Stimulated activated naive CD4-positive, alpha-beta T cell (primary cell): ENCODE measurements at regions not wholly inside any gene's neighbourhood (a gene's known extent, or its start where the extent isn't known, plus 50 kb on each side); places are given as distances from the start of the nearest gene placed in this dataset.
"Not testable (repeated sequence)": the region's sequence is repeated elsewhere in the genome, so short reads cannot be mapped to it uniquely, and the experiment has no call there.

Experiments
- DNase-seq, 6 experiments: peaks; one replicate each; lab custom pipeline; 2025; lab: John Stamatoyannopoulos, UW

DNA sequence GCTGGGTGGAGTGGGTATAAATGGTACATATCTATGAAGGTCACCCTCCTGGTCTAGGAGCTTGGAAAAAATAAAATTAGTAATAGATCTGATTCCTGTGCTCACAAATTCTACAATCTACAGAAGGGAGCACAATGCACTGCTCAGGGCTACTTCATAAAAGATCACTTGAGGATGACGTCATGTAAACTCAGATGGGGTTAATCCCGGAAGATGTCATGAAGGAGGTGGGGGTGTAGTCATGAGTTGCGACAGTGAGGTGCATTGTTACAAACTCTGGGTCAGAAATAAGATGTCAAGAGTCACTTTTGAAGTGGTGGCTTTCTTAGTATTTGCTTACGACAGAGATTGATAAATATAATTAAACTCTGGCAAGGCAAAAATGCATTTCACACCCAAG lies 68.2 kb downstream of the LHX9 start:
- no peak for DNase-seq

DNA sequence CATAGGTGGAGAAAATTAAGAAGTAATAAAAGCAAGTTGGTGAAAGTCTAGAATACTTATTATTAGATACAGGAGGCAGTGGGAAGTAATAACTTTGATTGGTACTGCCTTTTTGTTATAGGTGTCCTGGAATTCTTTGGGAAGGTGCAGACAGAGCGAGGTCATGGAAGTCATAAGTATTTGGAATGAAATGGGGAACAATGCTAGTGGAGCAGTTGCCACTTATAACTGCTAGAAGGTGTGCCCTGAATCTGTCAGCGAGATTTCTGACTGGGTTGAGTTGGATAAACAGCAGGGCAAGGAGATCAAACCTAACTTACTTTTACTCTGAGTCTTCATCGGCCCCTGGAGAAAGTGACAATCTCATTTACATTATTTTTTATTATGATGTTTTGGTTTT lies 69.6 kb downstream of the LHX9 start:
- DNase-seq = no peak

DNA sequence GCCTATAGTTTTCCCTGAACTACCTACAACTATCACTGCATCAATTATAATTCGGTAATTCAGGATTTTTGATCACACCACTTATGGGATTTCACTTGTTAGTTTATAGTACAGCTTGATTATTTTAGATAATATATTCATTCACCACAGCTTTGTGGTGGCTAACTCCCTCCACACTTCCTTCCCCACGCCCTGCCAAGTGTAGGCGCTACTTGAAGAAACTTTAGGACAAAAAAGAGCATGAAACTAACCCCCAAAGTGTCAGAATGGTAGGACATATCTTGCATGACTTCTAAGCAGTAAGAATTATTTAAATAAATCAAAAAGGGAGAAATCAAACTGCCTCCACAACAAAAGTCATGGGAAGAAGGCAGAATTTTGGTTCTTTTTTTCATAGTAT lies 70.1 kb downstream of the LHX9 start:
- no peak for DNase-seq

DNA sequence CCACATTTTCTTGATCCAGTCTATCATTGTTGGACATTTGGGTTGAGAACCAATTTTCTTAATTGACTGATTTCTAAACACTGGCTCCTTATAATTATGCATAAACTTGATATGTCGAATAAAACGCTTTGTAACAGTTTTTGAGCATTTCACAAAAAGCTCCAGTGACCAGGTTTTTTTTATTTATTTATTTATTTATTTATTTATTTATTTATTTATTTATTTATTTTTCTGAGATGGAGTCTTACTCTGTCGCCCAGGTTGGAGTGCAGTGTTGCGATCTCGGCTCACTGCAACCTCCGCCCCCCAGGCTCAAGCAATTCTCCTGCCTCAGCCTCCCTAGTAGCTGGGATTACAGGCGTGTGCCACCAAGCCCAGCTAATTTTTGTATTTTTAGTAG lies 71.4 kb downstream of the LHX9 start:
- not testable (repeated sequence) for DNase-seq

DNA sequence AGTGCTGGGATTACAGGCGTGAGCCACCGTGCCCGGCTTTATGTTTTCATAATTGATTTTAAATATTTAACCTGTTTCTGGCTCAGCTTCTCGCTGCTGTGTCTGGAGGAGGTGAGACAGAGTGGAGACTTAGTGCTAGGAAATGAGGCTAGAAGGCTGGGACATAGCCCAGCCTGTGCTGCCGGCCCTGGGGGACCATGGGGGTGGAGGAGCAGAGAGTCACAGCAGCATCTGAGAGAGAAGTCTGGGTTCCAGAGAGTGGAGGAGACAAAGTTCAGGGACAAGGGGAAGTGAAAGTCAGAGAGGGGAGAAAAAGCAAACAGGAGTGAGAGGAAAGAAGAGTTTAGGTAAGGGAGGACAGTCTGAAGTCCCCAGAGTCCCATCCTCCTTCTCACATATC lies 71.9 kb downstream of the LHX9 start:
- DNase-seq = no peak

DNA sequence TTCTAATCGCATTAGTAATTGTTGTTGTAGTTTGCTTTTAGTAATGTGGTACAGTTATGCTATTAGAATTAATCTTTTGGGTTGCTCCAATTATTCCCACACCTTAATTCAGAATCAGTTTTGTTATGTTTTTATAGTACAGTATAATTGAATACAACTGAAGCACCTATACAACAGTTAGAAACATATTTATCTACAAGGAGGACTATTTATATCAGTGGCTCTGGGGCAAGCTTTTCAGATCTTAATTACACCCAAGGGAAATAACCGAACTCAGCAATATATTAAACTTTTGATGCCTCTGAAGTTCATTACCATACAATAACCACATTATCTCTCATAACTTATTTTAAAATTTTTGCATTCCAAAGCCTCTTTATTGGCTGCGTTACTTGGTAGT lies 74.4 kb downstream of the LHX9 start:
- DNase-seq = no peak

DNA sequence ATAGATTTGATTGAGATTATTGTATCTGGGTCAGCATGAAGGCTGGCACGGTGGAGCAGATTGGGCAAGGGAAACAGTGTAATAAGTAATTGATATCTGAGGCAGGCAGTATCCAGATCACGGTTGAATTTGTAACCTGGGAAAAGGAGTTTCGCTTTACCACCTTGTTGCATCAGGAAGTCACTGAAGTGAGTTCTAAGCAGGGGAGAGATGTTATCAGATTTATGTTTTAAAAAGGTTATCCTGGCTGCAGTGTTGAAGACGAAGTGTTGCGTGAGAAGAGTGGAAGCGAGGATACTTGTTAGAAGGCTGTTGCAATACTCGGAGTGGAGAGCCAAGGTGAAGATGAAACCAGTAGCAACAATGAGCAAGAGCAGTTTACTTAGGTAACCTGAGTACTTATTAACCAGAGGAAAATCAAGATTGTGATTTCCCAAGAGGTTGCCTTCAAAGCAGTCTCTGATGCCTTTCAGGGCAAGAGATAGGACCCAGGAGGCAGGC lies 77.8 kb downstream of the LHX9 start:
- no peak for DNase-seq

DNA sequence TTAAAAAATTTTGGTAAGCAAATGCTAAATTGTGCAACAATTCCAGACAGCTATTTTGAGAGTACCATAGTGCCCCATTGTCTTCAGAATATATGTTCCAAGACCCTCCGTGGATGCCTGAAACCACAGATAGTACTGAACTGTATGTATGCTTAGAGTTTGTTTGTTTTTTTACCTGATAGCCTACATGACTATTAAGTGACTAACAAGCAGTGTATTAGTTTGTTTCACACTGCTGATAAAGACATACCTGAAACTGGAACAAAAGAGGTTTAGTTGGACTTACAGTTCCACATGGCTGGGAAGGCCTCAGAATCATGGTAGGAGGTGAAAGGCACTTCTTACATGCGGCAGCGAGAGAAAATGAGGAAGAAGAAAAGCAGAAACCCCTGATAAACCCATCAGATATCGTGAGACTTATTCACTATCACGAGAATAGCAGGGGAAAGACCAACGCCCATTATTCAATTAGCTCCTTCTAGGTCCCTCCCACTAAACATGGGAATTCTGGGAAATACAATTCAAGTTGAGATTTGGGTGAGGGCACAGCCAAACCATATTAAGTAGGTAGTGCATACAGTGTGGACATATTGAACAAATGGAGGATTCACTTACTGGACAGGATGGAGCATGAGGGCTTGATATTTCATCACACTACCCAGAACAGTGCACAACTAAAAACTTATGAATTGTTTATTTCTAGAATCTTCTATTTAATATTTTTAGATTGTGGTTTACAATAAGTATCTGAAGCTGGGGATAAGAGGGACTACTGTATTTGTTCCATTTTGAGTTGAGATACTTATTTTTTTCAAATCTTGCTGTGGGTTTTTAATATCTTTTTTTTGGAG lies 78.5 kb downstream of the LHX9 start:
- DNase-seq = no peak

DNA sequence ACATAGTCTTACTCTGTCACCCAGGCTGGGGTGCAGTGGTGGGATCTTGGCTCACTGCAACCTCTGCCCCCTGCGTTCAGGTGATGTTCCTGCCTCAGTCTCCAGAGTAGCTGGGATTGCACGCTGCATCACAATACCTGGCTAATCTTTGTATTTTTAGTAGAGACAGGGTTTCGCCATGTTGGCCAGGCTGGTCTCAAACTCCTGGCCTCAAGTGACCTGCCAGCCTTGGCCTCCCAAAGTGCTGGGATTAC lies 79.0 kb downstream of the LHX9 start:
- DNase-seq = not testable (repeated sequence)

DNA sequence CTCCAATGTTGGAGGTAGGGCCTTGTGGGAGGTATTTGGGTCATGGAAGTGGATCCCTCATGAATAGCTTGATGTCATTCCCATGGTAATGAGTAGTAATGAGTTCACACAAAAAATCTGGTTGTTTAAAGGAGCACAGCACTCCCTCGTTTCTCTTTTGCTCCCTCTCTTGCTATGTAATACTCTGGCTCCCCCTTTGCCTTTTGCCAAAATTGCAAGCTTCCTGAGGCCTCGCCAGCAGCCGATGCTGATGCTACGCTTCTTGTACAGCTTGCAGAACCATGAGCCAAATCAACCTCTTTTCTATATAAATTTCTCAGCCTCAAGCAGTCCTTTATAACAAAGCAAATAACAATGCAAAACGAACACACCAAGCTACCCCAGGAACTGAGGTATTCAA lies 80.9 kb downstream of the LHX9 start:
- DNase-seq = no peak

DNA sequence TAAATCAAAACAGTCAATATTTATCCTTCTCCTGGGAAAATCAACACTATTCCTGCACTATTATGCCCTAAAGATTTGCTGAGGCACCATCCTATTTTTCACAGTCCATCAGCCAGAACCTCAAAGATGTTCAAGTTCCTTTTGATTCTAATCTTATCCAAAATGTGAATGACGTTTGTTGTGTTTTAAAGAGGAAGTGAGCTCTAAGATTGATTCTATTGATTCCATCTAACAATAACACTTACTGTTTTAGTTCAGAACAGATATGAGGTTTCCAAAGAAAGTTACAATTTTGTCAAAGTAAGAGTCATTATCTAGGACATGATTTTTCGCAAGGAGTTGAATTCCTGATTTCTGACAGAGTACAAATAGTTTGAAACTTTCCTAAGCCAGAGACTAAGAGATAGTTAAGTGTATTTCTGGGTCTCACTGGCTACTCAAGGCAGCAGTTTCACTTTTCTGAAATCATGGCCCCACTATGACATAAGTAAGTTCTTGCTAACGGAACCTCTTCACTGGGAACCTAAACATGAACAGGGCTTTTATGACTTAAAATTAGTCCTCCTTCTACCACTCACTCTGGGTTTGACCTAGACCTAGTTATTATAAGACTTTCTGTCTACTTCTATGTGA lies 84.7 kb downstream of the LHX9 start:
- no peak for DNase-seq

DNA sequence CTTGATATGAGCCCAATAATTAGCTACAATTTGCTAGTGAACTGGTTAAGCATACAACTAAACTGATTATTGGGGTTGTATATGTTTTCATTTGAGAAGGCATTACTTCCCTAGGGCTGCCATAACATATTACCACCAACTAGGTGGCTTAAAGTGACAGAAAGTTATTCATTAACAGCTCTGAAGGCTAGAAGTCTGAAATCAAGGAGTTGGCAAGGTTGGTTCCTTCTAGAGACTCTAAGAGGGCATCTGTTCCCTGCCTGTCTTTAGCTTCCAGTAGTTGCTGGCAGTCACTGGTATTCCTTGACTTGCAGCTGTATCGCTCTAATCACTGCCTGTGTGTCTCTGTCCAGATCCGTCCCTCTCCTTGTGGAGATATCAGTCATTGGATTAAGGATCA lies 86.3 kb downstream of the LHX9 start:
- DNase-seq = no peak

DNA sequence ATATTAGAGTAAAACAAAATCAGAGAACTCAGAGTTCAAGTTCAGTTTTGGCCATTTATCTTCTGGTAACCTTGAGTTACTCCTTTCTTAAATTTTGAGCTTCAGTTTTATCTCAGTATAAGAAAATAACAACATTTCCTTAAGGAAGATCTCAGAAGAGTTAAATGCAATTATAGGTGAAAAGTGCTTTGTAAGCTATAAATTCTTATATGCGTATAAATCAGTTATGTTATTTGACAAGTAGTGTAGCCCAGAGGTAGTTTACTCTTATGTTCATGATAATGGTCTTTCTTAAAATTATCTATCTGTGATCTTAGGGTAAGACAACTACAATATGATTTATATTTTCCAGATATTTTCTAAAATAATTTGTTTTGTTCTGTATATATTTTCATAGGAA lies 89.8 kb downstream of the LHX9 start:
- no peak for DNase-seq

DNA sequence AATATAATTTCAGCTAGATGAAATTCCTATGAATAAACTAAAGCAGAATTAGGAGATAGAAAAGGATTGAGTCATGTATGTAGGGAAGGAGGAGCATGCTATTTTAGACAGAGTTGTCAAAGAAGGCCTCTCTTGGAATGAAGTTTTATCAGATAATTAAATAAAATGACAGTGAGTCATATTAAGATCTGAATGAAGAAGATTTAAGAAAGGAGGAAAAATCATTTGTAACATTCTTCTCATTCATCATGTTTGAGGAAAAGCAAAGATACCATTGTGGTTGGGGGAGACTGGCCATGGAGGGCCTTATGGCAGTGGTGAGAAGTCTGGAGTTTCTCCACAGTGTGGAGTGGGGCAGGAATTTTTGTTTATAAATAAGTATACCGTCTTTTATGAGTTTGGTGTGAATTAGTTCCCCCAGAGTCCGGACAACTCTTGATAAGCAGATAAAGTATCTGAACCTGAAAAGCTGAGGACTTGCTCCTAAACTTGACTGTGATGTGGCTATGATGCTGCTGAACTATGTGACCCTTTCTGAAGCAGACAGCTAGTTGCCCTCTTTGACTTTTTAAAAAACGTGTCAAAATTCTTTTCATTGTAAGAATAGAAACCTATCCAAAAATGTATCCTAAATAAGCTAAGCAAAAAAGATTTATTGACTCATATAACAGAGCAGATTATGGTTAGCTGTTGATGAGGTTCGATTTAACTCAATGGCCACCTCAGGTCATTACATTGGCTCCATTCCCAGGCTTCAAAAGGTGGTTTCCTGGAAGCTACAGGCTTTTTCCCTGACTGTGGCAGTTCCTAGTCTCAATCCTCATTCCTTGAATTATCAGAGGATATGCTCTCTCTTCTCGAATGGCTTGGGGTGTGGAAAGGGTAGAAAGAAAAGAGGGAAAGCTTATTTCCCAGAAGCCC lies 90.8 kb downstream of the LHX9 start:
- DNase-seq = no peak

DNA sequence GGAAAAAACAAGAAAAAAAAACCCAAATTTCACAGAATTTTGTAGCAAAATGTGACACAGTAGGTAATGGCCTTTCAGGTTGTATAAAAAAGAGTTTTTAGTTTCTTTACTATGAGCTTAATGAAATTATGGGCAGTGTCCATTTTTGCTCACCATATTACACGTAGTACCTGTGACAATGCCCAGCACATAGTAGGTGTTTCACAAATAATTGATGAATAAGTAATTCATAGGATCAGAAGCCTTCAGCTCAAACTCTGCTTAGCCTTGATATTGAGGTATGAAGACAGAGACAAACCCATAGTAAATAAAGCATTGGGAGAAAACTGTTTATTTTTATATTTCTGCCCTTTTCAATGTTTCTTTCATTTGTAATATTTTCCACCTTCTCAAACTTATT lies 97.2 kb downstream of the LHX9 start:
- no peak for DNase-seq

DNA sequence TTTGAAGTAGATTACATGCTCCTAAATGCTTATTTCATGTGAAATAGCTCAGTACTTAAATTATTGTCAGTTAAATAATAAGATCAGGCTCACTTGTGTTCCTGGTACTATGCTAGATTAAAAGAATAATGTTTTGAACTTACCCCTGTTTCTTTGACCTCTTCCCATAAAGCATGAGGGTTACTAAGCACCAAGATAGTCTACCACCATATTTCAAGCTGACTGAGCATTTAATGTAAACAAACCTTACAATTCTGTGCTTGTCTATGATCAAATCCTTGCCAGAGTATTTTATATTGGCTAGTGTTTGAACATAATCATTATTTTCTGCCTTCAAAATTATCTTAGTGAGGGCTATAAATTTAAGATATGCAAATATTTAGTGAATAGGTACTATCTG lies 98.1 kb downstream of the LHX9 start:
- DNase-seq = no peak

DNA sequence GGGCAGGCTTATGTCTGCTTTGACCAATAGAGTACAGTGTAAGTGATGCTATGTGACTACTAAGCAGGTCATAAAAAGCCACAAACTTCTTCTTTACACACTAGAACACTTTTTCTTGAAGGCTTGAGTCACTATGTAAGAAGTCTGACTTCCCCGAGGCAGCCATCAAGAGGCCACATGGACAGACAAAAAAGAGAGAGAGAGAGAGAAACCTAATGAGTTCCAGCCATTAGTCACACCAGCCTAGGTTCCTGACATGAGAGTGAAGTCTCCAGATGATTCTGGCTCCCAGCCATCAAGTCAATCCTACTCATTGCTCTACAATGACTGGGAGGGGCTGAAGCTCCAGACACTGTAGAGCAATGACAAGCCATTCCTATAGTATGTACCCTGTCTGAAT lies 101.4 kb downstream of the LHX9 start:
- no peak for DNase-seq

DNA sequence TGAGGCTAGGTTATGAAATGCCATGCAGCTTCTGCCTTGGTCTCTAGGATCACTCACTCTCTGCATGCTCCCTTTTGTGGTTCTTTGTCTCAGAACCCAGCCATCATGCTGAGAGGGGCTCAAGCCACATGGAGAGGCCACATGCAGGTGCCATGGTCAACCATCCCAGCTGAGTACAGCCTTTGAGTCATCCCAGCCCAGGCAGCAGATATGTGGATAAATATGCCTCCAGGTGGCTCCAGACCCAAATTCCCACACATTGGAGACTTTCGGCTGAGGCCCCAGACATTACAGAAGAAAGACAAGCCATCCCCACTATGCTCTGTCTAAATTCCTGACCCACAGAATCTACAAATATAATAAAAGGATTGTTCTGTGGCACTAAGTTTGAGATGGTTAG lies 102.0 kb downstream of the LHX9 start:
- no peak for DNase-seq

DNA sequence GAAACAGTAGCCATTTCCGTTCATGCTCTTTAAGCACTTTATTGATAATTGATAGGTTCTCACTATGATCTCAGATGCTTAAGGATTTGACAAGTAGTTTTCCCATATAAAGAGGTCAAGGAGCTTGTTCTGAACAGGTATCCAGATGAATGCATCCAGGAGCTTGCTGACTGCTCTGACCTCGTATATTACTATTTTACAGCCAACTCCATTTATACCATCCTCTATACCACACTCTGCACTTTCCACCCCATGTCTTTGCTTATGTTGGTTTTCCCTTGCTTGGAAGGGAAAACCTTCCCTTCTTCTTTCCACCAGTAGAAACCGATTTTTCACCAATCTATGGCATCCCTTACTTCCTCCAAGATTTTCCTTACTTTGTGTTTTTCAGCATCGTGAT lies 107.2 kb downstream of the LHX9 start:
- no peak for DNase-seq

DNA sequence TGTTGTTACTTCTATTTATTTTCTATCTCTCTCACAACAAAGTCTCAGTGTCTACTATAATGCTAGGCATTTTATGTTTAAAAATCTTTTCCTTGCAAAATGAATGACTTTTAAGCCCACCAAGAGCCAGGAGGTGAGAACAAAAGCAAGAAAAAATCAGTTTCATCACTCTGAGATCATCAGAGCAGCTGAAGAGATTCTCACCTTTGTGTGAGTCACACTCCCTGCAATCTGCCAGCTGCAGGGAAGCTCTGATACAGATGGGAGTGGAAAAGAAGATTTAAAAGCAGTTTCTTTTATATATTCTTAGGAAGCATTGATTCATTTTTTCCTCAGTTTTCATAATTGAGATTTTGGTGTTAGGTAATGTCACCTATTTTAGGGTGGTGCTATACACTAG lies 107.6 kb downstream of the LHX9 start:
- DNase-seq = no peak

DNA sequence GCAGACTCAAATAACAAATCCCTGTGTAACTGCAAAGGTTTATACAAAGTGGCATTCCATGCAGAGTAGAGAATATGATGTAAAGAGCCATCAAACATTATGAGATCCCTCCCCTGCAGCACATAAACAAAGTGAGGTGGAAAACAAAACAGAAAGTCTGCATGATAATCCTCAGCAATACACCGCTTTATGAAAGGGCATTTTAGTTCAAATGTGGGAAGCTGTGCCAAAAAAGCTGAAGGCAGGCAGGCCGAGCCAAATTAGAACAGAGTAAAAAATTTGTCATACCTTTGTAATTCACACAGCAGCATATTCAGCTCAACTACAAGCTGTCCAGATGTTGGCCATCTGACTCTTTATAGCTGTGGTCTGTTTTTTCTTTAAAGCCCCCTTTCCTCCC lies 113.5 kb downstream of the LHX9 start:
- no peak for DNase-seq

DNA sequence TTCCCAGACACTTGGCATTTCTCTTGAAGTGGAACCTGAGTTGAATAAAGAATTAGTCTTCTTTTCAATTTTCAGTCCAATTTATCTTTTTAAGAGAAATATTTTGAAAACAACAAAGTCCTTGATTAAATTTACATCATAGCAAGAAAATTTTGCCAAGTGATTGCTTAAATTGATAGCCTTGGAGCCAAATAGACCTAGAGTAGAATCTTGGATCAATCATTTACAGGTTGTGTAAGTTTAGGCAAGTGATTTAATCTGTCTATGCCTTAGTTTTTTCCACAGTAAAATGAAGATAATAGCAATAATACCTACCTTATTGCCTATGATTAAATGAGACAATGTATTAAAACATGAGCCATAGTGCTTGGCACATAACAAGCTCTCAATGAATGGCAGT lies 113.9 kb downstream of the LHX9 start:
- DNase-seq = no peak

DNA sequence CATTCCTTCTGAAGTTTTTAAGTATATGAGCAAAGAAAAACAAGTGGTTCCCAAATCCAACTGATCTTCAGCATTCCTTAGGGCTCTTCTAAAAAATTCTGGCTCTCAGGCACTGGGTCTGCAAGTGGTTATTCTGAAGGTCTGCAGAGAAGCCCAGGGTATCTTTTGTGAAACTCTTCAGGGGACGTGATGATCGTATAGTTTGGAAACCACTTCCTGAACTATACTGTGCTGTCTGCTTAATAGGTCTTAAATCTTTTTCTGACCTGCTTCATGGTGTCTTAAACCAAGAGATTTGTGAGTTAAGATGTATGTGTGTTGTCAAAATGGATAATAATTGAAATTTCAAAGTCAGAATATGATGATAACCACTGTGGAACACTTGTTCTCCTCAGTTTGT lies 115.5 kb downstream of the LHX9 start:
- DNase-seq = no peak
